NCI-H2107 treated with DMSO at 0.1 percent for 48 hours (cell line): ENCODE measurements at regions not wholly inside any gene's neighbourhood (a gene's known extent, or its start where the extent isn't known, plus 50 kb on each side); places are given as distances from the start of the nearest gene placed in this dataset.

ENCODE experiments used
- DNase-seq: peaks from one replicate; lab custom pipeline; 2025; ENCODE audit not compliant: unreplicated experiment; lab: John Stamatoyannopoulos, UW

- DNase-seq, result no peak
Measured at GRCh38 chr2:105150231-105150630, 91.3 kb upstream of the GPR45 start.

DNA sequence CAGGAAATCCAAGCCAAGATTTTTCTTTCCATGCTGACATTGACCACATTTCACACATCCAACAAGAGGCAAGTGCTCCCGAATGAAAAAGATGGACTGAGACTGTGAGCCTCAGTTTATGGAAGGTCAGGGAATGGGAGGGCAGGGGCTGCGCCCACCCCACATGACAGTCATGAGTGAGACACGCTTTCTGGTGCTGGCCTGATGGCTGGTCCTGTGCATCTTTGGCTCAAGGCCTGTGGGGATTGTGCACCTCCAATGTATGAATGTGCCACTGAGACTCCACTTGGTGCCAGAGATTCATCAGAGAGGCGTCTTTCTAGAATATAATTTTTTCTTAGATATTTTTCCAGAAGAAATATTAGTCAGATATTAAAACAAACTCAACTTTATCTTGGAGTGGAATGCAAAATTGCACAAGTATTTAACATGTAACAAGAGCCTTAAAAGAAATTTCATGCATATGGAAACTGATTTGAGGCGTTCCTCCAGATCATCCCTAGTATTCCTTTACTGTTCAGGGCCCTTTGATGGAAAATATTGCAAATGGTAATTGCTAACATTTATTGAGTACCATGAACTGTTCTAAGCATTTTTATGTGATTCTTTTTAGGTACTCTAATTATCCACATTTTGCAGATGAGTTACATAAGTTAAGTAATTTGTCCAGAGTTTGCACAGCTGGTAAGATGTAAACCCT is 87.3 kb upstream of the GPR45 start:
- DNase-seq, result no peak

DNA sequence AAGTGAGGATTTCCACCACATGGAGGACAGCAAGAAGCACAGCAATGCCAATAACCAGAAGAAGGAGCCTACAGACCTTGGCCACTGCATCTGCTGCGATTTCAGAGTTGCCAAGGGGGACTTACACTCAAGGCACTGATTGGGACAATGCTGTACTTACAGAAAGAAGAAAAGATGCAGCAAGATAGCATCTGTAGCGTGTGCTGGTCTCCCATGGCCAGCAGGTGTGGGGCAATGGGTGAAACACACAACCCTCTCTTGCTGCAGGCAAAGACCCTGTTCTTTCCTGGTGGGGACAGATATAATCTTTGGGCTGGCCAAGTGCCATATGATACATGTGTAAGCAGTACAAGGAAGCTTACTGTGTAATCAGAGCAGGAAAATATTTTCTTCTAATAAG is 85.4 kb upstream of the GPR45 start:
- no peak for DNase-seq

GRCh38 chr2:105158002-105158401 is 83.5 kb upstream of the GPR45 start:
- no peak for DNase-seq

DNA sequence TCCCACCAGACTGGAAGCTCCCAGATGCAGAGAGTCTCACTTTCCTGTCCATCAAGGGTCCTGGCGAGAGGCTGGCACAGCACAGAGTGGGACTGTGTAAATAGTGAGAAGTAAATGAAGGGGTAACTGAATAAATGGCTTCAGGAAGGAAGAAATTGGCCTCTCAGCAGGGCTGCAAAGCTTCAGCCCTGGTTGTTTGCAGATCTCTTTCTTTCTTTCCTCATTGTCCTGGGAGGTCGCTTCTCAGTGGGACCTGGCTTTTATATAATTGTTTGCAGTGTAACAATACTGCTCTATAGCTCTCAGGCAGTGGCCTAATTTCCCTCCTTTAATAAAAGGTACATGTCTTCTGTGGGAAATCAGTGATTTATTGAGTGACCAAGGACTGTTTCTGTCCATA is 74.9 kb upstream of the GPR45 start:
- DNase-seq, result no peak

DNA sequence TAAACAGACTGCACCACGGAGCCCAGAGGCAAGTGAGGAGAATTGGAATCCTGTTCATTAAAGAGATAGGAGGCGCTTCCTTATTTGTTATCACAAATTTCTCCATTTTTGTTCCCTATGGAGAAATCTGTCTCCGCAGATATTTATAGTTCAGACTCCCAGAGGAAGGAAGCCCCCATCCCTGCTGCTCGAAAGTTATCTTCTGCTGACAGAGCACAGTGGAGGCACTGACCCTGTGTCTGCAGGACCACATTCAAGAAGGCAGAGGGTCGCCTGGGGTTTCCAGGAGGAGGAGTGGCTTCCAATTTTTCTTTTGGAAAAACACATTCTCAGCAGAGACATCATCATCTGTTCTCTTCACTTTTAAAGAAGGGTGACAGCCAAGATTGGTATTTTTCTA is 73.0 kb upstream of the GPR45 start:
- no peak for DNase-seq

DNA sequence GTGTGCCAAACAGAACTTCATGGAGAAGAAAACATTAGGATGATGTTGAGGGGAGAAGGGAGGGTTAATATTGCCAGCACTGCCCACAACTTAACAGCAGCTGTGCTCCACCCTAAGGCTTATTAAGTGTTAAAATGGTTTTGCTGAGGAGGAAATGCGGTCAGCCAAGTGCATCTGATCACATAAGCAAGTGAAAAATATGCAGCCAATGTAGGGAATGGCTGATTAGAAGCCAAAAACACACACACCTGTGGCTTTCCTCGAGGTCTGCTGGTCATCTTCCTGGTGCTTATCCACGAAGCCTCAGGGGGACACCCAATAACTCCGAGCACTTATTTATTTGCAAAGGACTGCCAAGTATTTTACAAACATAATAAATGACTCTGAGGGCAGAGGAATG is 66.3 kb upstream of the GPR45 start:
- no peak for DNase-seq

- DNase-seq, result no peak
Measured at GRCh38 chr2:105176429-105176828, 65.1 kb upstream of the GPR45 start.

DNA sequence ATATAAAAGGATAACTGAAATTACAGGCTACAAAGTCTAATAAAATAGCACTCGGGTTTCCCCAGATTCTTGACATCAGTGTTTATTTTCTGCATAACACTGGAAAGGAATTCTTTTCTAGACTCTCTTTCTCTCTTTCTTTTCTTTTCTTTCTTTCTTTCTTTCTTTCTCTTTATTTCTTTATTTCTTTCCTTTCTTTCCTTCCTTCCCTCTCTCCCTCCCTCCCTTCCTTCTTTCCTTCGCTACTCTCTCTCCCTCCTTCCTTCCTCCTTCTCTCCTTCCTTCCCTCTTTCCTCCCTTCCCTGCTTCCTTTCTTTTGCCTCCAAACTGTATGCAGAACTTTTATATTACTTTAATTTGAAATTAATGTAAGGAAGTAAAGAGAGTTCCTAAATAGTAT is 64.5 kb upstream of the GPR45 start:
- no peak for DNase-seq

- DNase-seq, result no peak
Measured at GRCh38 chr2:105177536-105178254, 63.8 kb upstream of the GPR45 start.

DNA sequence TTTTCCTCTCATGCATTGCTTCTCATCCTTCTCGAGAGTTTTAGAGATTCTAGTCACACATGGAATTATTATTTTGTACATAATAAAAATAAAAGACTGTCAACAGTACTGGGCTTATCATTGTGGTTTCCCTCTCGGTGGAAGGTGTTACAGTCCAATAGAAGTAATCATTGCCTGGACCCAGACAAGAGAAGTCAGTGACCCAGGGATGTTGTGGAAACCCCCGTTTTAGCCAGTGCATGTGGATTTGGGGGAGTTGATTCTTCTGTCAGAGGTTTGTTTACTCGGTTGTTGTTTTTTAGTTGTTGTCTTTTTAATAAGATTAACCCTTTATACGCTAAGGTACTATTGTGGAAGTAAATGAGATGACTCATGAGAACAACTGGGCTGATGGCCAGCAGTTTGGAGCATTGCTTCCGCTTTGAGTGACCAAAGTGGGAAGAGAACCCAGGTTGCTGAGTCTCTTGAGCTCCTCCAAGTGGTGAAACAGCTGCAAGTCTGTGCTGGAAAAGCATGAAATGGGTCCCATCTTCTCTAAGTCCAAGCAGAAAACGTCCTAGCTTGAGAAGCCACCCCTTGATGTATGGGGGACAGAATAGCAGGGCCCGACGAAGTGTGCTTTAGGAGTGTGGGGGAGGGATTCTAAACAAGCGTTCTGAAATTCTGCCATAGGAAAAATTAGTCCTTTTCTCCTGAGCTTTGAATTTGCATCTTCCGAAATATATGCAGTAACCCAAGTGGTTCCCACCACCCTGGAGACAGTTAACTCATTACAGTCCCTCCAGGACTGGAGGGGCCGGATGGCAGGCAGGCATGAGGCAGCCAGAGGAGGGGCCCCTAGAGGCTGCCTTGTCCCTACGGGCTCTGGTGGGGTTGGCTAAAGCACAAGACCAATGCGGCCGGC is 61.8 kb upstream of the GPR45 start:
- DNase-seq, result peak; percentile 14

- no peak for DNase-seq
Measured at GRCh38 chr2:105180491-105180972, 61.0 kb upstream of the GPR45 start.

- DNase-seq, result no peak
Measured at GRCh38 chr2:105181282-105181681, 60.3 kb upstream of the GPR45 start.

DNA sequence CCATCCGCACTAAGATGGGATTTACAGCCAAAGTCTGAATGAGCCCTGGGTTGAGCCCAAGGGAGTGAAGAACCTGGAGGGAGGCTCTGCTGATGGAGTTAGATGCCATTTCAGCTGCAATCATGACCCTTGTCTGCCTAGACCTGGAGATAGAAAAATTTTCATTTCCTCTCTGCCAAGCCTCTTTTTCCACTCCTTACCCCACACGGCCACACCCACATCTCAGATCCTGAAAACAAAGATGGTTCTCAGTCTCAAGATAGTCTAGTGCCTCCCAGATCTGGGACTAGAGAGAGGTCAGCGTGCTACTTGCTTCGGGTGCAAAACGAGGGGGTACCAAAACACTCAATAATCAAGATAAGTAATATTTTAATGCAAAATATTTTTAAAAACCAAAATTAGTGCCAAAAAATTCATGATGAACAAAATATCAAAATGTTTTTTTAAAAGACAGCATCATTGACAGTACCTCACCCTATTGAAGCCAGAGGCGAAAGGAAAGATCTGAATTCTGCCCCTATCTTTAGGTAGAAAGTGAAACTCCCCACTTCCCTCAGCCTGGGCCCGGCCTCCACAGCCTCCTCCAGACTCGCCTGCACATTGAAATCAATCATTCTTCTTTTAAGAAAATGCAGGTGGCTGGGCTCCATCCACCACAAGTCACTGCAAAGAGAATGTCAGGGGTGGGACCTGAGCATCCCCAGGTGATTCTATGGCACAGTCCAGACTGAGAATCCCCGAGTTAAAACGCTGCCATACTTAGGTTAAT is 57.8 kb upstream of the GPR45 start:
- DNase-seq, result no peak

DNA sequence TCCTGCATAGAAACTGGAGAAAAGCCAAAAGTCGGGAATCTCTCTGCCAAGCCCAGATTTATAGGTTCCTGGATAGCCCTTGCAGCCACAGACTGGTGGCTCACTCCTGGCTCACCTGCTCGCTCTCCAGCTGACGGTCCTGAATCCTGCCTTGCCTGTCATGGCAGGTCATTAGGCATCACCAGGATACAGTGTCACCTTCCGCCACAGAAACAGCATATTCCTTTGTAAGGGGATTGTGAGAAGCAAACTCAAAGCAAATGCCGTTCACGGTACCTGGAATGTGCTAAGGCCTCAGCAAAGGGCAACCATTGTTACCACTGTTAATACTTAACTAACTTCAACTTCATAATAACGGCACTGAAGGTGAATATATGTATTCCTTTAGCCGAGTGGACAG is 57.1 kb upstream of the GPR45 start:
- no peak for DNase-seq

GRCh38 chr2:105186967-105187498 is 54.5 kb upstream of the GPR45 start:
- DNase-seq, result no peak

GRCh38 chr2:105187531-105187930 is 54.0 kb upstream of the GPR45 start:
- no peak for DNase-seq

DNA sequence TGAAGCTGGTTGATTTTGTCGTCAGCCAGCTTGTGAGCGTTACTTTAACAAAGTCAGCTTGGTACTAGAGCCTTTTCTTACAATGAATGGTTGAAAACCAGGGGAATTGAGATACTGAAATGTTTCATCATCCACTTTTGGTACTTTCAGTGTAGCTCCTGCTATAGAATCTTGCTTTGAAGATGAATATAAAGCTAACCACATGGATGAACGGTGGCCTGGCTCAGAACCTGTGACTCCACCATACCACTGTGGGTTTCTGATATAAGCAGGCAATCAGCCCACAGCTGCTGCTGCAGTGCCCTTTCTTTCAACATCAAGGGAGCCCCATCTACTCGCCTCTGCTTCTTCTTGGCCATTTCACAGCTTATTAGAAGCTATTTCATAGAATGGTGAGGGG is 53.2 kb upstream of the GPR45 start:
- no peak for DNase-seq
